Mononuclear cell (primary cell): ENCODE measurements at regions not wholly inside any gene's neighbourhood (a gene's known extent, or its start where the extent isn't known, plus 50 kb on each side); places are given as distances from the start of the nearest gene placed in this dataset.
A peak's percentile ranks its signal among the peaks of the same experiment; 100 is the strongest.

ENCODE experiments used
- H3K27me3 ChIP-seq: 2 replicates; pipeline ENCODE4 v1.6.0; 2011; ENCODE audit warnings: low read length, control low read depth; ENCODE audit not compliant: insufficient read depth
- H3K4me1 ChIP-seq: 2 replicates; pipeline ENCODE4 v1.5.1; 2011; ENCODE audit warnings: mild to moderate bottlenecking, low read length, control low read depth; ENCODE audit not compliant: insufficient read depth
- H3K4me3 ChIP-seq: 2 replicates; pipeline ENCODE4 v1.5.1; 2011; ENCODE audit warnings: mild to moderate bottlenecking, low read length, moderate library complexity
- H3K9me3 ChIP-seq: 2 replicates; pipeline ENCODE4 v1.5.1; 2011; ENCODE audit warnings: low read depth, mild to moderate bottlenecking, control low read depth, low read length

DNA sequence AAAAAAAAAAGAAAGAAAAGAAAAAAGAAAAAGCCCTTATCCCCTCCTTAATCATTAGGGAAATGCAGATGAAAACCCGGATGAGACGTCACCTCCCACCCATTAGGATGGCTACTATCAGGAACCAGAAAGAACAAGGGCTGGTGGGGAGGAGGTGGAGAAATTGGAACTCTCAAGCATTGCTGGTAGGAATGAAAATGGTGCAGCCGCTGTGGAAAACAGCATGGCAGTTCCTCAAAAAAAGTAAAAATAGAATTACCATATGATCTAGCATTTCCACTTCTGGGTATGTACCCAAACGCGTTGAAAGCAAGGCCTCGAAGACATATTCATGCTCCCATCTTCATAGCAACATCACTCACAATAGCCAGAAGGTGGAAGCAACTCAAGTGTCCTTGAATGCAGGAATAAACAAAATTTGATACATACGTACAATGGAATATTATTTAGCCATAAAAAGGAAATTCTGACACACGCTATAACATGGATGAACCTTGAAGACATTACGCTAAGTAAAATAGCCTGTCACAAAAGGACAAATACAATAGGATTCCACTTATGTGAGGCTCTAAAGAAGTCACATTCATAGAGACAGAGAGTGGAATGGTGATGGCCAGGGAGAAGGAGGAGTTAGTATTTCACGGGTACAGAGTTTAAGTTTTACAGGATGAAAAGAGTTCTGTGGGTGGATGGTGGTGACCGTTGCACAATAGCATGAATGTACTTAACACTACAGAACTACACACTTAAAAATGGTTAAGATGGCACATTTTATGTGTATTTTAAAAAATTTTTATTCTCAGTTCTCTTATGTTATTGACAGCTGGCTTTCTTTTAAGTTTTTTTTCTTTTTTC lies 166.8 kb upstream of the IER5L start:
- Histone ChIP-seq H3K4me3 (no peak overlapping the region), H3K27me3 (no peaks in the 10 kb centered on the region), H3K9me3 (no peaks in the 10 kb centered on the region), H3K4me1 (peaks cover 71% of the 10 kb centered on the region)

DNA sequence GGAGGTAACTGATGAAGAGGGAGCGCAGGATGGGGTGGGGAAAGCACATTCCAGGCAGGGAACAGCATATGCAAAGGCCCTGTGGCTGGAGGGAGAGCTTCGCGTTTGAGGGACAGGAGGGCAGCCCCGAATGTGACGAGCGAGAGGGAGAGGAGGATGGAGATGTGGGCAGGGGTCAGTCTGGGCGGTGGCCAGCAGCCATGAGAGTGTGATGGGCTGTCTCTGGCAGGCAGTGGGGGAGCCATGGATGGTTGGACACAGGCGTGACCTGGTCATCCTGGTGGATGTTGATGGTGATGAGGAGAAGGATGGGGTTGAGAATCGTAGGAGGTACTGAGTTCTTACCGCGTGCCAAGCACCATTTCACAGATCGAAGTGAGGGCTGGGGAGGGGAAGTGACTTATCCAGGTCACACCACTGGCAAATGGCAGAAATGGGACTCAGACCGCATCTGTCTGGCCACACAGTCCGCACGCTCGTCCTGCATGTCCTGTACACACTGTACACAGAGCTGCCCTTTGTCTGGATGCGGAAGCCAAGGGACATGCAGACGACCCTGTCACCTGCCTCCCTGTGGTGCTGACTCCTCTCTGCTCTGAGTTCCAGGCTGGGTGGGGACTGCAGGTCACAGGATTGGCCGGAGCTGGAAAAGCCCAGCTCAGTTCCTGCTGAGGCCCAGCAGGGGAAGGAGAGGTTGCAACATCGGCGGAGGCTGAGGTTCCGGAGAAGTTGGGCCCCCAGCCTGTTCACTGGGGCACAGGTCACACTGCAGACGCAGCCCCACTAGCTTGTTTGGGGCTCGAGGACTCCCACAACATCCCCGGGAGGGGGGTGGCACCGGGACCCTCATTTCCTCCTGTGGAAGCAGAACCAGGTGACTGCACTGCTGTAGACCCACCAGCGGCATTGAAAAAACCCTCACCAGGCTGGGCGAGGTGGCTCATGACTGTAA lies 165.6 kb upstream of the IER5L start:
- peaks cover 78% of the 10 kb centered on the region for H3K4me1 ChIP-seq
- H3K27me3 ChIP-seq = no peaks in the 10 kb centered on the region
- no peak overlapping the region for H3K4me3 ChIP-seq
- no peaks in the 10 kb centered on the region for H3K9me3 ChIP-seq

DNA sequence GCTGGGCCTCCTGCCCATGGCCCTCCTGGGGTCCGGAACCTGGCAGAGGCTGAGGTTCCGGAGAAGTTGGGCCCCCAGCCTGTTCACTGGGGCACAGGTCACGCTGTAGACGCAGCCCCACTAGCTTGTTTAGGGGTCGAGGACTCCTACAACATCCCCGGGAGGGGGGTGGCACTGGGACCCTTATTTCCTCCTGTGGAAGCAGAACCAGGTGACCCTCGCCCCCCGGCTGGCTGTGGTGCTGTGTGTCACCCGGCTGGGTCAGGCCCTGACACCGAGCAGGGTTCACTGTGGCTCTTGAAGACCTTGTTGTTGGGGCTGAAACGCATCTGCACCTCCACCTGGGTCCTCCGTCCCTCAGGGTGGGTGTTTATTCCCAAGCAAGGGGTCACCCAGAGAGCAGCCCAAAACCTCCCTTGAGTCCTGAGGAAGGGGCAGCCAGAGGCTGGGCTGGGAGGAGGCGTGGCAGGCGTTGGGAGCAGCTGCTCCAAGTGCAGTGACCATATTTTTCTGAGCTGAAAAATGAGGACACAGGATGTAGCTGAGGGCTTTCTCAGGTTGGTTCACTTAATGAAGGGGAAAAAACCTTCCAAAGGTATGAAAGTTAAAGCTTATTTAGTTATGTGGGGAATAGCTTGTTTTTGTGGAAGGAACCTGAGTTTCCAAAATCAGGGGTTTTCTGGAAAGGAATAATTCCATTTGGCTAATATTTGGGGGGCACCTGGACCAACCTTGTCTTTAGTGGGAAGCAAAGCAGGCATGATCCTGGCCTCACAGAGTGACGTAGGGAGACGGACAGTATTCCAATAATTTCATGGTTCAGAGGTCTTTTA lies 164.7 kb upstream of the IER5L start:
- Histone ChIP-seq H3K4me1 (peaks cover 74% of the 10 kb centered on the region), H3K4me3 (no peak overlapping the region), H3K9me3 (no peaks in the 10 kb centered on the region), H3K27me3 (no peaks in the 10 kb centered on the region)

DNA sequence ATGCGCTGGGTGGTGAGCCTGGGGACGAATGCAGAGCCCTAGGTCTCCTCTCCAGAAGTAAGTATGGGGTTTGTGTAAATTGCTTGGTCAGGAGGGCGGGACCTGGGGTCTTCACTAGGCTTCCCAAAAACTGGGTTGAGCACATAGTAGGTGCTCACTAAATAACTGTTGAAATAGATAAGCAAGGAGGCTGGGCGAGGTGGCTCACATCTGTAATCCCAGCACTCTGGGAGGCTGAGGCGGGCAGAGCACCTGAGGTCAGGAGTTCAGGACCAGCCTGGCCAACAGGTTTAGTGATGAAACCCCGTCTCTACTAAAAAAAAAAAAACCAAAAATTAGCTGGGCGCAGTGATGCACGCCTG lies 163.9 kb upstream of the IER5L start:
- H3K27me3 ChIP-seq = no peaks in the 10 kb centered on the region
- no peaks in the 10 kb centered on the region for H3K9me3 ChIP-seq
- peaks cover 74% of the 10 kb centered on the region for H3K4me1 ChIP-seq
- H3K4me3 ChIP-seq = no peak overlapping the region

DNA sequence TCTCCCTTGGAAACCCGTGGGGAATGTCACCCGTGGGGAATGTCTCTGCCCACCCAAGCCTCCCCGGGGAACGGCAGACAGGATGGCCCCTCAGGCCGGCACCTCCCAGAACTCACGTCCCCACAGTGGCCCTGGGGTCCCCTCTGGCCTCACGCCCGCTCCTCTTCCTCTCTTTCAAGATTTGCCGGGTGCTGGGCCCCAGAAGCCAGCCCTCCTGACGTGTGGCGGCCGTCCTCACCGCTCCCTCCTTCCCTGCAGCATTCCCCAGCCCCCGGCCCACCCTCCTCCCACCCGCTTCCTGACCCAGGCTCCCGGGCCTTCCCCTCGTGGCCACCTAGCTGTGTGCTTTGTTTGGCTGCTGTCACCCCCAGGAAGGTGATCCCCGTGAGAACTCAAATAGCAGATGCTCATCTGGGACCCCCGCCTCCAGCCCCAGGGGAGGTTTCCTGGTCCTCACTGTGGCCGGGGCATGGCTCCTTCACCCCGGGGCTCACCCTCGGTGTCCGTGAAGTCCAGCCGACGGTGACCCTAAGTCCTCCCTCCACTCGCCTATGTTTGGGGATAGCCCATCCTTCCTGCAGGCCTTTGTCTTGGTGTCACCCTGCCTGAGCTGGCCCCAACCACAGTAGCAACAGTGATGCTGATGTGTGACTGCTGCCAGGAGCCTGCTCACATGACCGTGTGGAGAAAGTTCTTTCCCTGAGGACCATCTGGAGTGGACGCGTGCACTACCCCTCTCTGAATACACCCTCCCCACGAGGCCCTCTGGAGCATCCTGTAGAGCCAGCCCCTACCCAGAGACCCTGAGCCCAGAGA lies 163.3 kb upstream of the IER5L start:
- H3K27me3 ChIP-seq = no peaks in the 10 kb centered on the region

DNA sequence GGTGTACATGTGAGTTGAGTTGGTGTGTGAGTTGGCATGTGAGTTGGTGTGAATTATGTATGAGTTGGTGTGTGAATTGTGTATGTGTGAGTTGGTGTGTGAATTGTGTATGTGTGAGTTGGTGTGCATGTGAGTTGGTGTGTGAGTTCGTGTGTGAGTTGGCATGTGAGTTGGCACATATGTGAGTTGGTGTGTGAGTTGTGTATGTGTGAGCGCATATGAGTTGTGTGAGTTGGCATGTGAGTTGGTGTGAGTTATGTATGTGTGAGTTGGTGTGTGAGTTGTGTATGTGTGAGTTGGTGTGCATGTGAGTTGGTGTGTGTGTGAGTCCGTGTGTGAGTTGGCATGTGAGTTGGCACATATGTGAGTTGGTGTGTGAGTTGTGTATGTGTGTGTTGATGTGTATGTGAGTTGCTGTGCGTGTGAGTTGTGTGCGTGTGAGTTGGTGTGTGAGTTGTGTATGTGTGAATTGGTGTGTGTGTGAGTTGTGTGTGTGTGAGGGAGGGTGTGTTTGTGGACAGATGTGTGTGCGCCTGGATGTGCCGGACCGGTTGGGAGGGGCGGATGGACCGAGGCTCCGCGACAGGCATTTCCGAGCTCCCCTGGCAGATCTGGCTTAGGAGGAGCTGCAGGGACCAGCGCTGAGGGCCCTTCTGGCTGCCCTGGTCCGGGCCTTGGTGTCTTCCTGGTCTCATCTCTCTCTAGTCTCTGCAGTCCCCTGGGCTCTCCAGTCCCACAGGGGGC lies 162.5 kb upstream of the IER5L start:
- H3K4me1 ChIP-seq = peaks cover 72% of the 10 kb centered on the region
- H3K4me3 ChIP-seq = no peak overlapping the region
- no peaks in the 10 kb centered on the region for H3K27me3 ChIP-seq
- no peaks in the 10 kb centered on the region for H3K9me3 ChIP-seq

More for the DNA sequence above, 163.3 kb upstream of the IER5L start:
- Histone ChIP-seq H3K9me3 (no peaks in the 10 kb centered on the region), H3K4me1 (peaks cover 72% of the 10 kb centered on the region), H3K4me3 (no peak overlapping the region)

DNA sequence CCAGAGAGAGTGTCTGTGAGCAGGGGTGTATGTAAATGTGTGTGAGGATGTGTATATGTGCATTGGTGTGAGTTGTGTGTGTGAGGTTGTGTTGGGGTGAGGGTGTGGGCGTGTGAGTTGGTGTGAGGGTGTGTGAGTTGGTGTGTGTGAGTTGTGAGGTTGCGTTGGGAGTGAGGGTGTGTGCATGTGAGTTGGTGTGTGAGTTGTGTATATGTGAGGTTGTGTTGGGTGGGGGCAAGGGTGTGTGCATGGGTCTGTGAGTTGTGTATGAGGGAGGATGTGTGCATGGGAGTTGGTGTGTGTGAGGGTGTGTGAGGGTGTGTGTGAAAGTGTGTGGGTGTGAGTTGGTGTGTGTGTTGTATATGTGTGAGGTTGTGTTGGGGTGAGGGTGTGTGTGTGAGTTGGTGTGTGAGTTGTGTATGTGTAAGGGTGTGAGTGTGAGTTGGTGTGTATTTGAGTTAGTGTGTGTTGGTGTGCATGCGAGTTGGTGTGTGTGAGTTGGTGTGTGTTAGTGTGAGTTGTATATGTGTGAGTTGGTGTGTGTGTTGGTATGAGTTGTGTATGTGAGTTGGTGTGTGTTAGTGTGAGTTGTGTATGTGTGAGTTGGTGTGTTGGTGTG lies 161.6 kb upstream of the IER5L start:
- Histone ChIP-seq H3K9me3 (no peaks in the 10 kb centered on the region), H3K4me3 (no peak overlapping the region), H3K4me1 (peaks cover 74% of the 10 kb centered on the region), H3K27me3 (no peaks in the 10 kb centered on the region)

DNA sequence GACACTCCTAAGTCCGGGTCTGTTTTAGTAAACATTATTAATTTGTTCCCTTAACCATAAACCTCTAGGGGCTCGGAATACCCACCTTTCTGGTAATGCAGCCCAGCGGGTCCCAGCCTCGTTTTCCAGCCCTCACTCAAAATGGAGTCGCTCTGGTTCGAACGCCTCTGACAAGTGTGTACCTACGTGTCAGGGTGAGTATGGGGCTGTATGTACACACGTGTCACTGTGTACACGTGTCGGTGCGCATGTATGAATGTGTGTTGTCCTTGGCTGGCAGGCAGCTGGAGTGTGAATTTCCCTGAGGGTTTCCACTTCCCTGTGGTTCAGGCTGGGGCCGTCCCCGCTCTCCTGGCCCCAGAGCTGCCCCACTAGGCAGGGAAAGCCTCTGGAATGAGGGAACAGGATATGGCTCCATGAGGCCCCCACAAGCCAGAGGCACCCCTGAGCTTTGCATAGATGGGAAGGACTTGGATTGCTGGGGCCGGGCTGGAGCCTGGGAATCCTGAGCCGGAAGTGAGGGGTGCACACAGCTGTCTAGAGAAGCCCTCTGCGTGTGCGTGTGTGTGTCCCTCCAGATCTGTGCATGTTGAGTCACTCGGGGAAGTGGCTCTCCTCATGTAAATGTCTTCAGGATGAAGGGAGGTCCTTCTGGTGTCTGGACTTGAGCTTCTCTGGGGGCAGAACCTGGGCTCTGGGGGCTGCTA lies 160.8 kb upstream of the IER5L start:
- H3K27me3 ChIP-seq = no peaks in the 10 kb centered on the region
- no peak overlapping the region for H3K4me3 ChIP-seq
- H3K9me3 ChIP-seq = no peaks in the 10 kb centered on the region
- H3K4me1 ChIP-seq = peaks cover 74% of the 10 kb centered on the region

DNA sequence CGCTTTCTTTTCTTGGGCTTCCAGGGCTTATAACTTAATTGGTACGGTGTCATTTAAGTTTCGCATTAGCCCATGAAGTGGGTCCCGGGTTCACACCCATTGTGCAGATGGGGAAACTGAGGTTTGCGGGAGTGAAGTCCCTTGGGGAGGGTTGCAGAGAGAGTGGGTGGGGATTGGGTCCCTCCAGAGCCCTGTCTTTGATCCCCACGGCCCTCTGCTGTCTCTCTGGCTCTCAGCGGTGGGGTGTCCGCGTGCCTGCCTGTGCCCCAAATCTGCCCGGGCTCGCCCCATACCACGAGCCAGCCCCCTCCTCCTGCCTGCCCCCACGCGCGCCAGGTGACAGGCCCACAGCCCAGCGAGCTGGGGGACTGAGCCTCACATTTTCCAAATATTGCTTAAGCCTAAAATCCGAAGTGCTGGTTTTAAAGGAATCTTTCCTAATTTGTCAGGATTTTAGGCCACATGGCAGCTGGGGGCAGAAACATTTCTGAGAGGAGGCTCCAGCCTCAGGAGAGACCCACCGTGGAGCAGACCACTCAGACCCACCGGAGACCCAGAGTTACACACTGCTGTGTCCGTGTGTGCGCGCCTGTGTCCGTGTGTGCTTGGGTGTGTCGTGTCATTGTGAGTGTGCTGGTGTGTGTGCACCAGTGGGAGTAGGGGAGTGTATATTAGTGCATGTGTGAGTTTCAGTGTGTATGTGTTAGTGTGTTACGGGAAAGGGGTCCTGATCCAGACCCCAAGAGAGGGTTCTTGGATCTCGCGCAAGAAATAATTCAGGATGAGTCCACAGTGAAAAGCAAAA lies 159.5 kb upstream of the IER5L start:
- H3K4me1 ChIP-seq = peaks cover 66% of the 10 kb centered on the region
- no peak overlapping the region for H3K4me3 ChIP-seq
- no peaks in the 10 kb centered on the region for H3K27me3 ChIP-seq
- no peaks in the 10 kb centered on the region for H3K9me3 ChIP-seq

DNA sequence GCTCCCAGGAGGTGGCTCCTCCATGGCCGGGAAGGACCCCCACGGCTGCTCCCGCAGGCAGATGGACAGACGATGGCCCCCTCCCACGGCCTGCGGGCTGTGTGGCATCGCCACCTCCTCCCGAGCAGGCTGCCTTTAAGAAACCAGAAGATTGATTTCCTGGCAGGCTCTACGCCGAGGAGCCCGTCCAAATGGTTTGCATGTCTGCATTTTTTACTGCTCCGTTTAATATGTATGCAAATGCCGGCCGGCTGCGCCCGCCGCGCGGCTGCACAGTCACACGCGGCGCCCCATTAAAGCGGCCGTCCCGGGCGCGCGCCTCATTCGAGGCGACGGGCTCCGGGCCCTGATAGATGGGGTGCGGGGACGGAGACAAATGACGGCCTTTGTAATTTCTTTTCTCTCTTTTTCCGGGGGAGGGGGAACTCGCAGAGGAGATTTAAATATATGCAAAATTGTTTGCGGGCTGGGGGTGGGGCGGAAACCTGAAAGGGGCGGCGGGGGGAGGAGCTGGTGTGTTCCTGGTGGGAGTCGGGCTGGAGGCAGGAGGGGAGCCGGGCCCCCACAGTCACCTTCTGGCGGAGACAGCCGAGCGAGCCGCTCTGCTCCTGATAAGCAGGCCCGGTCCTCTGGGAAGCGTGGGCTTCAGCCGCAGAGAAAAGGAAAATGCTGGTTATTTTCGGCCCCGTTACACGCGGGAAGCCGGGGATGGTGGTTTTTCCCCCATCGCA lies 158.7 kb upstream of the IER5L start:
- Histone ChIP-seq H3K4me1 (peaks cover 62% of the 10 kb centered on the region), H3K4me3 (peak overlapping the region; percentile 26), H3K9me3 (no peaks in the 10 kb centered on the region), H3K27me3 (no peaks in the 10 kb centered on the region)

DNA sequence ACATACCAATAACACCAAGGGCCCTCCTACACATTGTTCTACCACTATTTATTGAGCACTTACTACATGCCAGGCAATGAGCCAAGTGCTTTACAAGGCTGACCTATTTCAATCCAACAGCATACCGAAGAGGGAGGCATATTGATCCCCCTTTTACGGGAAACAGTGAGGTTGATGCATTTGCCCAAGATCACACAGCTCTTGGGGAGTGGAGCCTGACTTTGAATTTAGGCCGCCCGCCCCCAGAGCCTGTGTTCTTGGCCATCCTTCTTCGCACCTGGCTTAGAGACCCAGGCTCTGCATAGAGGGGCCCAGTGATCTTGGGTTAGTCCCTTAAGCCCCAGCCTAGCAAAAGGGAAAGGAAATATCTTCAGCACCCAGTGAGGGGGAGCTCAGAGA lies 158.1 kb upstream of the IER5L start:
- peaks cover 62% of the 10 kb centered on the region for H3K4me1 ChIP-seq
- peak overlapping the region; percentile 26 for H3K4me3 ChIP-seq
- H3K9me3 ChIP-seq = no peaks in the 10 kb centered on the region

More for the DNA sequence above, 158.1 kb upstream of the IER5L start:
- H3K27me3 ChIP-seq = no peaks in the 10 kb centered on the region
